ENCODE measurements at regions not wholly inside any gene's neighbourhood (a gene's known extent, or its start where the extent isn't known, plus 50 kb on each side); places are given as distances from the start of the nearest gene placed in this dataset.

GRCh38 chr6:27081931-27082330 lies 165.6 kb upstream of the PRSS16 start:
- no peaks in the 10 kb centered on the region for H3K4me1 ChIP-seq (ENCODE audit: control insufficient read depth, insufficient read depth, low read length, poor library complexity, severe bottlenecking)
- H3K9me3 ChIP-seq (ENCODE audit: control insufficient read depth, low read length): no peaks in the 10 kb centered on the region
- H3K36me3 ChIP-seq (ENCODE audit: control insufficient read depth, insufficient read depth, low read length): no peaks in the 10 kb centered on the region
- WGBS, 2 experiments (ENCODE audit: insufficient coverage in 2 of 2): 51 to 75% methylated on average over 2 of the region's 2 CpGs
- no peak overlapping the region for H3K4me3 ChIP-seq (ENCODE audit: extremely low read depth, insufficient read depth, low read length, poor library complexity, severe bottlenecking)
- no peak overlapping the region for H3K27ac ChIP-seq (ENCODE audit: low read depth, low read length, severe bottlenecking)

- Histone ChIP-seq H3K27ac (ENCODE audit: low read depth, low read length, severe bottlenecking) (no peak overlapping the region), H3K4me3 (ENCODE audit: extremely low read depth, insufficient read depth, low read length, poor library complexity, severe bottlenecking) (no peak overlapping the region), H3K9me3 (ENCODE audit: control insufficient read depth, low read length) (no peaks in the 10 kb centered on the region), H3K36me3 (ENCODE audit: control insufficient read depth, insufficient read depth, low read length) (no peaks in the 10 kb centered on the region), H3K4me1 (ENCODE audit: control insufficient read depth, insufficient read depth, low read length, poor library complexity, severe bottlenecking) (no peaks in the 10 kb centered on the region)
Observed at GRCh38 chr6:27088068-27088467, 159.4 kb upstream of the PRSS16 start.

- Histone ChIP-seq H3K9me3 (ENCODE audit: control insufficient read depth, low read length) (no peaks in the 10 kb centered on the region), H3K36me3 (ENCODE audit: control insufficient read depth, insufficient read depth, low read length) (no peaks in the 10 kb centered on the region), H3K4me1 (ENCODE audit: control insufficient read depth, insufficient read depth, low read length, poor library complexity, severe bottlenecking) (no peaks in the 10 kb centered on the region), H3K4me3 (ENCODE audit: extremely low read depth, insufficient read depth, low read length, poor library complexity, severe bottlenecking) (peak overlapping the region; percentile 43), H3K27ac (ENCODE audit: low read depth, low read length, severe bottlenecking) (no peak overlapping the region)
- 9 to 34% methylated on average over 3 to 7 of the region's 27 CpGs for WGBS, 2 experiments (ENCODE audit: insufficient coverage in 2 of 2)
Observed at GRCh38 chr6:27091661-27092315, 155.7 kb upstream of the PRSS16 start.

- H3K27ac ChIP-seq (ENCODE audit: low read depth, low read length, severe bottlenecking): no peak overlapping the region
- 29 to 48% methylated on average over 5 of the region's 8 CpGs for whole genome bisulfite sequencing, 2 experiments (ENCODE audit: insufficient coverage in 2 of 2)
Observed at GRCh38 chr6:27092316-27092692, 155.2 kb upstream of the PRSS16 start.

GRCh38 chr6:27095914-27096313 lies 151.6 kb upstream of the PRSS16 start:
- no peak overlapping the region for H3K4me3 ChIP-seq (ENCODE audit: extremely low read depth, insufficient read depth, low read length, poor library complexity, severe bottlenecking)
- H3K4me1 ChIP-seq (ENCODE audit: control insufficient read depth, insufficient read depth, low read length, poor library complexity, severe bottlenecking): no peaks in the 10 kb centered on the region
- no peak overlapping the region for H3K27ac ChIP-seq (ENCODE audit: low read depth, low read length, severe bottlenecking)
- H3K9me3 ChIP-seq (ENCODE audit: control insufficient read depth, low read length): no peaks in the 10 kb centered on the region
- no peaks in the 10 kb centered on the region for H3K36me3 ChIP-seq (ENCODE audit: control insufficient read depth, insufficient read depth, low read length)
- 86 to 100% methylated on average over 1 to 2 of the region's 3 CpGs for WGBS, 2 experiments (ENCODE audit: insufficient coverage in 2 of 2)

More at GRCh38 chr6:27092316-27092692, 155.2 kb upstream of the PRSS16 start:
- Histone ChIP-seq H3K9me3 (ENCODE audit: control insufficient read depth, low read length) (no peaks in the 10 kb centered on the region), H3K4me1 (ENCODE audit: control insufficient read depth, insufficient read depth, low read length, poor library complexity, severe bottlenecking) (no peaks in the 10 kb centered on the region), H3K36me3 (ENCODE audit: control insufficient read depth, insufficient read depth, low read length) (no peaks in the 10 kb centered on the region), H3K4me3 (ENCODE audit: extremely low read depth, insufficient read depth, low read length, poor library complexity, severe bottlenecking) (peak overlapping the region; percentile 43)

GRCh38 chr6:27096834-27097511 lies 150.5 kb upstream of the PRSS16 start:
- H3K36me3 ChIP-seq (ENCODE audit: control insufficient read depth, insufficient read depth, low read length): no peaks in the 10 kb centered on the region
- H3K4me3 ChIP-seq (ENCODE audit: extremely low read depth, insufficient read depth, low read length, poor library complexity, severe bottlenecking): peak overlapping the region; percentile 44
- 1 to 2% methylated on average over 33 of the region's 45 CpGs for WGBS, 2 experiments (ENCODE audit: insufficient coverage in 2 of 2)
- no peaks in the 10 kb centered on the region for H3K9me3 ChIP-seq (ENCODE audit: control insufficient read depth, low read length)
- no peaks in the 10 kb centered on the region for H3K4me1 ChIP-seq (ENCODE audit: control insufficient read depth, insufficient read depth, low read length, poor library complexity, severe bottlenecking)
- H3K27ac ChIP-seq (ENCODE audit: low read depth, low read length, severe bottlenecking): no peak overlapping the region

GRCh38 chr6:27098956-27099355 lies 148.5 kb upstream of the PRSS16 start:
- no peaks in the 10 kb centered on the region for H3K36me3 ChIP-seq (ENCODE audit: control insufficient read depth, insufficient read depth, low read length)
- no peak overlapping the region for H3K27ac ChIP-seq (ENCODE audit: low read depth, low read length, severe bottlenecking)
- WGBS, 2 experiments (ENCODE audit: insufficient coverage in 2 of 2): 93 to 94% methylated on average over 18 to 19 of the region's 19 CpGs
- H3K9me3 ChIP-seq (ENCODE audit: control insufficient read depth, low read length): no peaks in the 10 kb centered on the region
- H3K4me3 ChIP-seq (ENCODE audit: extremely low read depth, insufficient read depth, low read length, poor library complexity, severe bottlenecking): no peak overlapping the region
- no peaks in the 10 kb centered on the region for H3K4me1 ChIP-seq (ENCODE audit: control insufficient read depth, insufficient read depth, low read length, poor library complexity, severe bottlenecking)

GRCh38 chr6:27100921-27101320 lies 146.6 kb upstream of the PRSS16 start:
- Histone ChIP-seq H3K36me3 (ENCODE audit: control insufficient read depth, insufficient read depth, low read length) (no peaks in the 10 kb centered on the region), H3K9me3 (ENCODE audit: control insufficient read depth, low read length) (no peaks in the 10 kb centered on the region), H3K27ac (ENCODE audit: low read depth, low read length, severe bottlenecking) (no peak overlapping the region), H3K4me3 (ENCODE audit: extremely low read depth, insufficient read depth, low read length, poor library complexity, severe bottlenecking) (no peak overlapping the region), H3K4me1 (ENCODE audit: control insufficient read depth, insufficient read depth, low read length, poor library complexity, severe bottlenecking) (no peaks in the 10 kb centered on the region)
- no CpG with 5 or more reads among the region's 3 CpGs for WGBS, 2 experiments (ENCODE audit: insufficient coverage in 2 of 2)

GRCh38 chr6:27101824-27102223 lies 145.7 kb upstream of the PRSS16 start:
- no peaks in the 10 kb centered on the region for H3K9me3 ChIP-seq (ENCODE audit: control insufficient read depth, low read length)
- 75 to 93% methylated on average over 2 of the region's 3 CpGs for WGBS, 2 experiments (ENCODE audit: insufficient coverage in 2 of 2)

GRCh38 chr6:27106382-27106781 lies 141.1 kb upstream of the PRSS16 start:
- 71 to 83% methylated on average over 2 to 3 of the region's 3 CpGs for WGBS, 2 experiments (ENCODE audit: insufficient coverage in 2 of 2)
- no peak overlapping the region for H3K4me3 ChIP-seq (ENCODE audit: extremely low read depth, insufficient read depth, low read length, poor library complexity, severe bottlenecking)
- H3K27ac ChIP-seq (ENCODE audit: low read depth, low read length, severe bottlenecking): no peak overlapping the region
- H3K36me3 ChIP-seq (ENCODE audit: control insufficient read depth, insufficient read depth, low read length): no peaks in the 10 kb centered on the region
- H3K4me1 ChIP-seq (ENCODE audit: control insufficient read depth, insufficient read depth, low read length, poor library complexity, severe bottlenecking): no peaks in the 10 kb centered on the region
- peaks cover 12% of the 10 kb centered on the region for H3K9me3 ChIP-seq (ENCODE audit: control insufficient read depth, low read length)

More at GRCh38 chr6:27101824-27102223, 145.7 kb upstream of the PRSS16 start:
- Histone ChIP-seq H3K27ac (ENCODE audit: low read depth, low read length, severe bottlenecking) (no peak overlapping the region), H3K4me3 (ENCODE audit: extremely low read depth, insufficient read depth, low read length, poor library complexity, severe bottlenecking) (no peak overlapping the region), H3K4me1 (ENCODE audit: control insufficient read depth, insufficient read depth, low read length, poor library complexity, severe bottlenecking) (no peaks in the 10 kb centered on the region), H3K36me3 (ENCODE audit: control insufficient read depth, insufficient read depth, low read length) (no peaks in the 10 kb centered on the region)

GRCh38 chr6:27111743-27112142 lies 135.8 kb upstream of the PRSS16 start:
- Histone ChIP-seq H3K27ac (ENCODE audit: low read depth, low read length, severe bottlenecking) (no peak overlapping the region), H3K9me3 (ENCODE audit: control insufficient read depth, low read length) (peaks cover 26% of the 10 kb centered on the region), H3K36me3 (ENCODE audit: control insufficient read depth, insufficient read depth, low read length) (no peaks in the 10 kb centered on the region), H3K4me1 (ENCODE audit: control insufficient read depth, insufficient read depth, low read length, poor library complexity, severe bottlenecking) (no peaks in the 10 kb centered on the region), H3K4me3 (ENCODE audit: extremely low read depth, insufficient read depth, low read length, poor library complexity, severe bottlenecking) (no peak overlapping the region)
- 76 to 92% methylated on average over 2 of the region's 2 CpGs for WGBS, 2 experiments (ENCODE audit: insufficient coverage in 2 of 2)
